GM12878 (cell line): ENCODE measurements at regions not wholly inside any gene's neighbourhood (a gene's known extent, or its start where the extent isn't known, plus 50 kb on each side); places are given as distances from the start of the nearest gene placed in this dataset.

ENCODE experiments used
- ATAC-seq: fragments of 200-7000 bp; cut with Tn5 transposase; 3 replicates; pipeline ENCODE4 v1.9.1; 2020; ENCODE audit warnings: mild to moderate bottlenecking, moderate library complexity
- BruUV-seq: library from RNA; stranded (reverse); fragments of 400-500 nt; replicated peaks from 2 replicates; lab custom pipeline; 2021; lab: Mats Ljungman, UMichigan
- CTCF ChIA-PET: fragments of 300-600 bp; sonication (Branson Sonifier 250); formaldehyde crosslinking; extraction: SDS; loops from one replicate; lab custom pipeline; 2021; ENCODE audit warnings: inconsistent platforms; lab: Yijun Ruan, JAX
- POLR2A ChIA-PET: fragments of 350-600 bp; formaldehyde crosslinking; extraction: SDS; loops from one replicate; lab custom pipeline; 2021; ENCODE audit warnings: inconsistent platforms; lab: Charles Lee
- RAD21 ChIA-PET: fragments of 300-600 bp; sonication (Branson Sonifier 250); formaldehyde crosslinking; loops from one replicate; lab custom pipeline; 2023; ENCODE audit warnings: antibody characterized with exemption; ENCODE audit not compliant: unreplicated experiment; lab: Charles Lee
- SMC1A ChIA-PET: fragments of 300-600 bp; sonication (Branson Sonifier 250); formaldehyde crosslinking; loops from one replicate; lab custom pipeline; 2023; ENCODE audit not compliant: unreplicated experiment, uncharacterized antibody; lab: Charles Lee
- DNase-seq: peaks from one replicate; pipeline ENCODE4 v3.0.0-alpha.2; 2011; ENCODE audit warnings: low read depth, low spot score
- FAIRE-seq: peaks from 3 replicates; lab custom pipeline; 2011; peaks lifted over from hg19 to GRCh38; lab: Jason Lieb, UNC
- H2AFZ ChIP-seq: 2 replicates; pipeline ENCODE4 v1.6.0; 2011; ENCODE audit warnings: low read depth, low read length, control low read depth; ENCODE audit not compliant: control insufficient read depth
- H3K27ac ChIP-seq: 2 replicates; pipeline ENCODE4 v1.5.1; 2011; ENCODE audit warnings: control low read depth; ENCODE audit not compliant: control insufficient read depth, insufficient read depth
- H3K27me3 ChIP-seq, 2 experiments: replicated peaks in 1 of 2; 2 replicates each; pipeline versions ENCODE4 v1.6.0 to v1.6.1; 2011; ENCODE audit warnings: low read length in 1 of 2; ENCODE audit not compliant: control insufficient read depth in 2 of 2, insufficient read depth in 2 of 2
- H3K36me3 ChIP-seq, 2 experiments: 2 replicates each; pipeline ENCODE4 v1.5.1; 2011; ENCODE audit warnings: low read length in 1 of 2; ENCODE audit not compliant: control insufficient read depth in 2 of 2, insufficient read depth in 2 of 2
- H3K4me1 ChIP-seq: 2 replicates; pipeline ENCODE4 v1.6.1; 2011; ENCODE audit warnings: mild to moderate bottlenecking, low read length, moderate library complexity, mixed read lengths; ENCODE audit not compliant: control insufficient read depth, insufficient read depth
- H3K4me2 ChIP-seq: 2 replicates; pipeline ENCODE4 v1.6.0; 2011; ENCODE audit warnings: control low read depth; ENCODE audit not compliant: control insufficient read depth, insufficient read depth
- H3K4me3 ChIP-seq: fragments of 200-600 bp; sonication (generic); 2 replicates; pipeline ENCODE4 v1.5.1; 2016
- H3K79me2 ChIP-seq: 2 replicates; pipeline ENCODE4 v1.6.0; 2011; ENCODE audit warnings: low read length; ENCODE audit not compliant: control insufficient read depth, insufficient read depth
- H3K9ac ChIP-seq: 2 replicates; pipeline ENCODE4 v1.8.0; 2011; ENCODE audit warnings: low read length, control low read depth, mixed read lengths; ENCODE audit not compliant: control insufficient read depth, insufficient read depth
- H3K9me3 ChIP-seq: replicated peaks from 3 replicates; pipeline ENCODE4 v1.5.1; 2011; ENCODE audit warnings: mild to moderate bottlenecking, low read length; ENCODE audit not compliant: control insufficient read depth, insufficient read depth
- H4K20me1 ChIP-seq: 2 replicates; pipeline ENCODE4 v1.6.0; 2011; ENCODE audit not compliant: control insufficient read depth, insufficient read depth
- BHLHE40 ChIP-seq, 2 experiments: fragments of 450-650 bp in 1 of 2; IDR thresholded peaks; 2 replicates each; pipeline ENCODE4 v1.6.1; 2011 to 2017; ENCODE audit warnings: low read depth in 2 of 2, borderline replicate concordance in 1 of 2, improper control_type of control experiment in 1 of 2, low read length in 1 of 2, mild to moderate bottlenecking in 1 of 2
- BRCA1 ChIP-seq: IDR thresholded peaks from 2 replicates; pipeline ENCODE4 v1.6.1; 2011; ENCODE audit warnings: low read depth, low read length, improper control_type of control experiment
- CHD4 ChIP-seq: fragments of 200-600 bp; sonication (generic); IDR thresholded peaks from 2 replicates; pipeline ENCODE4 v1.6.1; 2016; ENCODE audit warnings: mild to moderate bottlenecking
- EP300 ChIP-seq, 2 experiments: fragments of 150-350 bp in 1 of 2; IDR thresholded peaks; 2 replicates each; pipeline ENCODE4 v1.6.1; 2011 to 2012; ENCODE audit warnings: low read depth in 2 of 2, low read length in 2 of 2, borderline replicate concordance in 1 of 2, improper control_type of control experiment in 1 of 2, inconsistent platforms in 1 of 2; ENCODE audit not compliant: control insufficient read depth in 1 of 2
- ESRRA ChIP-seq: IDR thresholded peaks from 2 replicates; pipeline ENCODE4 v1.6.1; 2012; ENCODE audit warnings: mild to moderate bottlenecking, low read length, improper control_type of control experiment
- IKZF2 ChIP-seq, 2 experiments: fragments of 450-650 bp; IDR thresholded peaks; 2 replicates each; pipeline ENCODE4 v1.6.1; 2017; ENCODE audit warnings: mild to moderate bottlenecking in 2 of 2, moderate library complexity in 2 of 2
- NFXL1 ChIP-seq: fragments of 450-650 bp; IDR thresholded peaks from 2 replicates; pipeline ENCODE4 v1.6.1; 2017; ENCODE audit warnings: antibody characterized with exemption, mild to moderate bottlenecking, borderline replicate concordance
- POU2F2 ChIP-seq: IDR thresholded peaks from 3 replicates; pipeline ENCODE4 v1.6.1; 2011; ENCODE audit warnings: low read depth, mild to moderate bottlenecking, low read length, borderline replicate concordance
- RB1 ChIP-seq: fragments of 450-650 bp; formaldehyde crosslinking; IDR thresholded peaks from 2 replicates; pipeline ENCODE4 v1.6.1; 2017; ENCODE audit warnings: mild to moderate bottlenecking, borderline replicate concordance
- RCOR1 ChIP-seq: conservative IDR thresholded peaks from 2 replicates; pipeline ENCODE4 v1.6.1; 2012; ENCODE audit warnings: low read depth, low read length, improper control_type of control experiment
- ZBTB40 ChIP-seq: fragments of 450-650 bp; IDR thresholded peaks from 2 replicates; pipeline ENCODE4 v1.6.1; 2016; ENCODE audit warnings: mild to moderate bottlenecking, moderate library complexity, borderline replicate concordance
- WGBS: methylation state at CpG from one replicate; pipeline ENCODE4 v1.1.6; 2016; ENCODE audit warnings: low lambda C conversion rate; ENCODE audit not compliant: insufficient replicate concordance, insufficient coverage; ENCODE audit errors: missing lambda C conversion rate; 5-methylcytosine and 5-hydroxymethylcytosine counted together
- in situ Hi-C: fragments of 300-500 bp; cut with MboI; formaldehyde crosslinking; loops from 9 replicates; pipeline ENCODE4 v1.14.3; 2018; ENCODE audit warnings: mixed read lengths
- intact Hi-C: fragments of 100-400 bp; cut with micrococcal nuclease; formaldehyde crosslinking; loops from one replicate; pipeline ENCODE4 v1.14.2; 2022; ENCODE audit not compliant: unreplicated experiment

GRCh38 chr7:17722798-17723197 lies 217.5 kb downstream of the SNX13 start:
- Histone ChIP-seq H3K4me3 (no peak overlapping the region), H2AFZ (no peak overlapping the region), H3K79me2 (no peaks in the 10 kb centered on the region), H3K36me3 (no peaks in the 10 kb centered on the region), H3K9me3 (no peaks in the 10 kb centered on the region), H3K4me1 (no peaks in the 10 kb centered on the region), H3K27ac (no peak overlapping the region), H3K4me2 (no peak overlapping the region), H3K27me3 (no peaks in the 10 kb centered on the region; a peak in 1 of 4 replicates), H3K9ac (no peak overlapping the region), H4K20me1 (no peaks in the 10 kb centered on the region)
- WGBS, result 78% methylated on average over 2 of the region's 2 CpGs
- in situ Hi-C loops, result no loop called here
- RAD21 ChIA-PET, result no interaction called here
- TF ChIP-seq ZBTB40 (no peak), CHD4 (no peak), RCOR1 (no peak), BHLHE40 (IDR thresholded peaks at IDR 0.05; ENCODE audit: borderline replicate concordance in 1 of 2, low read depth in 2 of 2, low read length in 1 of 2) (no peak), IKZF2 (IDR thresholded peaks at IDR 0.05) (no peak), ESRRA (no peak), BRCA1 (no peak), EP300 (IDR thresholded peaks at IDR 0.05; ENCODE audit: borderline replicate concordance in 1 of 2, control insufficient read depth in 1 of 2, low read depth in 2 of 2, low read length in 2 of 2) (no peak), POU2F2 (no peak), RB1 (no peak), NFXL1 (no peak)
- BruUV-seq, result no TSS peak
- FAIRE-seq (no peak), ATAC-seq (no peak), DNase-seq (no peak)
- SMC1A ChIA-PET, result no interaction called here
- CTCF ChIA-PET, result no interaction called here
- intact Hi-C loops, result no loop called here
- POLR2A ChIA-PET, result no interaction called here
